ENCODE measurements at regions not wholly inside any gene's neighbourhood (a gene's known extent, or its start where the extent isn't known, plus 50 kb on each side); places are given as distances from the start of the nearest gene placed in this dataset.
"Not testable (repeated sequence)": the region's sequence is repeated elsewhere in the genome, so short reads cannot be mapped to it uniquely, and the experiment has no call there.

GRCh38 chr5:176061269-176061622, 93.1 kb upstream of the THOC3 start:
- not testable (repeated sequence) for H3K27me3 ChIP-seq (ENCODE audit: control insufficient read depth, insufficient read depth, low read length); H3K4me1 ChIP-seq (ENCODE audit: control insufficient read depth, insufficient read depth, low read length); H3K36me3 ChIP-seq (ENCODE audit: control insufficient read depth, insufficient read depth, low read length); DNase-seq; H3K9me3 ChIP-seq (ENCODE audit: control insufficient read depth, low read depth, low read length); H3K27ac ChIP-seq (ENCODE audit: low read length); H3K4me3 ChIP-seq (ENCODE audit: low read length)
- no CpG with 5 or more reads among the region's 30 CpGs for WGBS (ENCODE audit: insufficient coverage, low lambda C conversion rate)

- not testable (repeated sequence) for H3K27ac ChIP-seq (ENCODE audit: low read length)
- no CpG with 5 or more reads among the region's 21 CpGs for WGBS (ENCODE audit: insufficient coverage, low lambda C conversion rate)
Observed at GRCh38 chr5:176061660-176062059, 93.5 kb upstream of the THOC3 start.

GRCh38 chr5:176066262-176066945, 98.3 kb upstream of the THOC3 start:
- not testable (repeated sequence) for H3K27ac ChIP-seq (ENCODE audit: low read length)
- WGBS (ENCODE audit: insufficient coverage, low lambda C conversion rate), result no CpG with 5 or more reads among the region's 5 CpGs

More at GRCh38 chr5:176061660-176062059, 93.5 kb upstream of the THOC3 start:
- not testable (repeated sequence) for H3K4me3 ChIP-seq (ENCODE audit: low read length); H3K4me1 ChIP-seq (ENCODE audit: control insufficient read depth, insufficient read depth, low read length); H3K27me3 ChIP-seq (ENCODE audit: control insufficient read depth, insufficient read depth, low read length); H3K36me3 ChIP-seq (ENCODE audit: control insufficient read depth, insufficient read depth, low read length); DNase-seq; H3K9me3 ChIP-seq (ENCODE audit: control insufficient read depth, low read depth, low read length)

GRCh38 chr5:176067162-176067561, 99.0 kb upstream of the THOC3 start:
- H3K36me3 ChIP-seq (ENCODE audit: control insufficient read depth, insufficient read depth, low read length); H3K9me3 ChIP-seq (ENCODE audit: control insufficient read depth, low read depth, low read length); H3K27me3 ChIP-seq (ENCODE audit: control insufficient read depth, insufficient read depth, low read length); H3K4me3 ChIP-seq (ENCODE audit: low read length); H3K4me1 ChIP-seq (ENCODE audit: control insufficient read depth, insufficient read depth, low read length); H3K27ac ChIP-seq (ENCODE audit: low read length); DNase-seq: not testable (repeated sequence)
- no CpG with 5 or more reads among the region's 1 CpG for WGBS (ENCODE audit: insufficient coverage, low lambda C conversion rate)

More at GRCh38 chr5:176066262-176066945, 98.3 kb upstream of the THOC3 start:
- H3K9me3 ChIP-seq (ENCODE audit: control insufficient read depth, low read depth, low read length); DNase-seq; H3K4me1 ChIP-seq (ENCODE audit: control insufficient read depth, insufficient read depth, low read length); H3K4me3 ChIP-seq (ENCODE audit: low read length); H3K27me3 ChIP-seq (ENCODE audit: control insufficient read depth, insufficient read depth, low read length); H3K36me3 ChIP-seq (ENCODE audit: control insufficient read depth, insufficient read depth, low read length): not testable (repeated sequence)

GRCh38 chr5:176067948-176068347, 99.8 kb upstream of the THOC3 start:
- no CpG with 5 or more reads among the region's 5 CpGs for WGBS (ENCODE audit: insufficient coverage, low lambda C conversion rate)
- not testable (repeated sequence) for H3K27me3 ChIP-seq (ENCODE audit: control insufficient read depth, insufficient read depth, low read length); H3K4me1 ChIP-seq (ENCODE audit: control insufficient read depth, insufficient read depth, low read length); H3K36me3 ChIP-seq (ENCODE audit: control insufficient read depth, insufficient read depth, low read length); H3K4me3 ChIP-seq (ENCODE audit: low read length); H3K9me3 ChIP-seq (ENCODE audit: control insufficient read depth, low read depth, low read length); H3K27ac ChIP-seq (ENCODE audit: low read length); DNase-seq

- not testable (repeated sequence) for H3K4me3 ChIP-seq (ENCODE audit: low read length); H3K27ac ChIP-seq (ENCODE audit: low read length)
Observed at GRCh38 chr5:176073996-176074571, 106.0 kb upstream of the THOC3 start.

GRCh38 chr5:176083717-176084116, 115.6 kb upstream of the THOC3 start:
- not testable (repeated sequence) for H3K4me3 ChIP-seq (ENCODE audit: low read length); H3K4me1 ChIP-seq (ENCODE audit: control insufficient read depth, insufficient read depth, low read length); H3K9me3 ChIP-seq (ENCODE audit: control insufficient read depth, low read depth, low read length); H3K27me3 ChIP-seq (ENCODE audit: control insufficient read depth, insufficient read depth, low read length); H3K27ac ChIP-seq (ENCODE audit: low read length); H3K36me3 ChIP-seq (ENCODE audit: control insufficient read depth, insufficient read depth, low read length); DNase-seq
- no CpG with 5 or more reads among the region's 9 CpGs for WGBS (ENCODE audit: insufficient coverage, low lambda C conversion rate)

More at GRCh38 chr5:176073996-176074571, 106.0 kb upstream of the THOC3 start:
- not testable (repeated sequence) for H3K27me3 ChIP-seq (ENCODE audit: control insufficient read depth, insufficient read depth, low read length); DNase-seq; H3K36me3 ChIP-seq (ENCODE audit: control insufficient read depth, insufficient read depth, low read length); H3K9me3 ChIP-seq (ENCODE audit: control insufficient read depth, low read depth, low read length); H3K4me1 ChIP-seq (ENCODE audit: control insufficient read depth, insufficient read depth, low read length)
- WGBS (ENCODE audit: insufficient coverage, low lambda C conversion rate), result no CpG with 5 or more reads among the region's 9 CpGs

GRCh38 chr5:176103083-176103482, 135.0 kb upstream of the THOC3 start:
- not testable (repeated sequence) for H3K9me3 ChIP-seq (ENCODE audit: control insufficient read depth, low read depth, low read length); H3K4me3 ChIP-seq (ENCODE audit: low read length); DNase-seq; H3K36me3 ChIP-seq (ENCODE audit: control insufficient read depth, insufficient read depth, low read length); H3K4me1 ChIP-seq (ENCODE audit: control insufficient read depth, insufficient read depth, low read length); H3K27me3 ChIP-seq (ENCODE audit: control insufficient read depth, insufficient read depth, low read length); H3K27ac ChIP-seq (ENCODE audit: low read length)
- WGBS (ENCODE audit: insufficient coverage, low lambda C conversion rate), result no CpG with 5 or more reads among the region's 3 CpGs

- no CpG with 5 or more reads among the region's 8 CpGs for WGBS (ENCODE audit: insufficient coverage, low lambda C conversion rate)
- H3K9me3 ChIP-seq (ENCODE audit: control insufficient read depth, low read depth, low read length); H3K27me3 ChIP-seq (ENCODE audit: control insufficient read depth, insufficient read depth, low read length); DNase-seq; H3K4me1 ChIP-seq (ENCODE audit: control insufficient read depth, insufficient read depth, low read length); H3K36me3 ChIP-seq (ENCODE audit: control insufficient read depth, insufficient read depth, low read length); H3K27ac ChIP-seq (ENCODE audit: low read length); H3K4me3 ChIP-seq (ENCODE audit: low read length): not testable (repeated sequence)
Observed at GRCh38 chr5:176112888-176113287, 125.3 kb upstream of the SIMC1 start.

- not testable (repeated sequence) for H3K27ac ChIP-seq (ENCODE audit: low read length); H3K27me3 ChIP-seq (ENCODE audit: control insufficient read depth, insufficient read depth, low read length); DNase-seq; H3K9me3 ChIP-seq (ENCODE audit: control insufficient read depth, low read depth, low read length); H3K36me3 ChIP-seq (ENCODE audit: control insufficient read depth, insufficient read depth, low read length); H3K4me3 ChIP-seq (ENCODE audit: low read length); H3K4me1 ChIP-seq (ENCODE audit: control insufficient read depth, insufficient read depth, low read length)
- WGBS (ENCODE audit: insufficient coverage, low lambda C conversion rate), result no CpG with 5 or more reads among the region's 6 CpGs
Observed at GRCh38 chr5:176113673-176114335, 124.4 kb upstream of the SIMC1 start.

- no CpG with 5 or more reads among the region's 7 CpGs for WGBS (ENCODE audit: insufficient coverage, low lambda C conversion rate)
- H3K27me3 ChIP-seq (ENCODE audit: control insufficient read depth, insufficient read depth, low read length); DNase-seq; H3K4me3 ChIP-seq (ENCODE audit: low read length); H3K4me1 ChIP-seq (ENCODE audit: control insufficient read depth, insufficient read depth, low read length); H3K27ac ChIP-seq (ENCODE audit: low read length); H3K9me3 ChIP-seq (ENCODE audit: control insufficient read depth, low read depth, low read length); H3K36me3 ChIP-seq (ENCODE audit: control insufficient read depth, insufficient read depth, low read length): not testable (repeated sequence)
Observed at GRCh38 chr5:176114825-176115224, 123.4 kb upstream of the SIMC1 start.
